ENCODE measurements at regions not wholly inside any gene's neighbourhood (a gene's known extent, or its start where the extent isn't known, plus 50 kb on each side); places are given as distances from the start of the nearest gene placed in this dataset.
"Not testable (repeated sequence)": the region's sequence is repeated elsewhere in the genome, so short reads cannot be mapped to it uniquely, and the experiment has no call there.

GRCh38 chr18:71322201-71322600 lies 1033.4 kb downstream of the SOCS6 start:
- no peaks in the 10 kb centered on the region for H3K36me3 ChIP-seq

DNA sequence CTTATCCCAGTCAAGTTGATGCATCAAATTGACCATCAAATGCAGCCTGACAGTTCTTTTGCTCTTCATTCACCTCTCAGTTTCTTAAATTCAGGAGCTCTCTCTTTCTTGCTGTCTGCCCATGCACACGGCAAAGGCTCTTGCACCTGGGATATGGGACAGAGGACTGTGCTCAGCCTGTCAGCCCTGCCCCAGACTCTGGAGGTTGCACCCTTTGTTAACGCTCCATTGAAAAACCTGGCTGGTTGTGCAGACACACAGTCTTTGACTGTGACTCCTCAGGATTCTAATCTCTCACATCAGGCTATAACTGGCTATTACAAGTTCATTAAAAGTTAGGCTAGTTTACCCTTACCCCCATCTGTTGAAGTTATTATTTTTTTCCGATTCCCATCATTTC lies 1032.5 kb downstream of the SOCS6 start:
- no peak for DNase-seq (ENCODE audit: low read depth in 1 of 2, low spot score in 2 of 2)
- H3K4me3 ChIP-seq: no peak overlapping the region

More at GRCh38 chr18:71322201-71322600, 1033.4 kb downstream of the SOCS6 start:
- H3K27ac ChIP-seq: no peak overlapping the region
- no peaks in the 10 kb centered on the region for H3K27me3 ChIP-seq (replicated peaks)
- H3K4me3 ChIP-seq: no peak overlapping the region
- DNase-seq (ENCODE audit: low read depth in 1 of 2, low spot score in 2 of 2): no peak
- no peaks in the 10 kb centered on the region for H3K4me1 ChIP-seq (replicated peaks)
- peaks cover 3% of the 10 kb centered on the region; the same call in 1 of the 2 replicates for H3K9me3 ChIP-seq (replicated peaks)

DNA sequence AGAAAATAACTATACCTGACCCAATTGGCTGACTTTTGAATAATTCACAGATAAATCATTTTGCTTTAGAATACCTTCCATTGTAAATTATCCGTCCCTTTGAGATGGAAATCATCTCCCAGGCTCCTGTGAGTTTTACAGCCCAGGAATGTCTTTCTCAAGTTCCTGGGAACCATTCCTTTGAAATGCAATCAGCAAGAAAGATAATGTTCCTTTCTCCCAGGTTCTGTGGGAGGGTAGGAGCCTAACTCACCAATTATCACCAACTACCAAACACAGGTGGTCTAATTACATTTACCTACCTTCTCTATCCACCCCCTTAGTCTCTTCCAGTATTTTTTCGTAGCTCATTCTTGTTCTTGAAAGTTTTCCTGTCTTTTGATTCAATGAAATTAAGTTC lies 1016.0 kb downstream of the SOCS6 start:
- DNase-seq (ENCODE audit: low read depth in 1 of 2, low spot score in 2 of 2): no peak
- no peak overlapping the region for H3K4me3 ChIP-seq
- H3K36me3 ChIP-seq: no peaks in the 10 kb centered on the region
- no peaks in the 10 kb centered on the region for H3K9me3 ChIP-seq (replicated peaks)
- H3K27me3 ChIP-seq (replicated peaks): no peaks in the 10 kb centered on the region
- no peak overlapping the region for H3K27ac ChIP-seq
- no peaks in the 10 kb centered on the region for H3K4me1 ChIP-seq (replicated peaks)

More for the DNA sequence above, 1032.5 kb downstream of the SOCS6 start:
- H3K4me1 ChIP-seq (replicated peaks): no peaks in the 10 kb centered on the region
- H3K36me3 ChIP-seq: no peaks in the 10 kb centered on the region
- H3K27ac ChIP-seq: no peak overlapping the region
- peaks cover 3% of the 10 kb centered on the region; the same call in 1 of the 2 replicates for H3K9me3 ChIP-seq (replicated peaks)
- H3K27me3 ChIP-seq (replicated peaks): no peaks in the 10 kb centered on the region

DNA sequence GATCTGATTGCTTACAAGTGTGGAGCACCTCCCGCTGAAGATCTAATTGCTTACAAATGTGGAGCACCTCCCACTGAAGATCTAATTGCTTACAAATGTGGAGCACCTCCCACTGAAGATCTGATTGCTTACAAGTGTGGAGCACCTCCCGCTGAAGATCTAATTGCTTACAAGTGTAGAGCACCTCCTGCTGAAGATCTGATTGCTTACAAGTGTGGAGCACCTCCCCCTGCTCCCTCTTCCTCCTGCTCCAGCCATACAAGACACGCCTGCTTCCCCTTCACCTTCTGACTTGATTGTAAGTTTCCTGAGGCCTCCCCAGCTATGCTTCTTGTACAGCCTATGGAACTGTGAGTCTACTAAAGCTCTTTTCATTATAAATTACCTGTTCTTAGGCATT lies 1014.9 kb downstream of the SOCS6 start:
- H3K4me3 ChIP-seq; H3K27me3 ChIP-seq (replicated peaks); H3K9me3 ChIP-seq (replicated peaks); H3K36me3 ChIP-seq; H3K27ac ChIP-seq; DNase-seq (ENCODE audit: low read depth in 1 of 2, low spot score in 2 of 2); H3K4me1 ChIP-seq (replicated peaks): not testable (repeated sequence)

GRCh38 chr18:71301596-71301995 lies 1012.8 kb downstream of the SOCS6 start:
- H3K27ac ChIP-seq: no peak overlapping the region
- H3K4me3 ChIP-seq: no peak overlapping the region
- no peaks in the 10 kb centered on the region for H3K4me1 ChIP-seq (replicated peaks)
- no peaks in the 10 kb centered on the region for H3K9me3 ChIP-seq (replicated peaks)
- no peaks in the 10 kb centered on the region for H3K27me3 ChIP-seq (replicated peaks)
- H3K36me3 ChIP-seq: no peaks in the 10 kb centered on the region
- DNase-seq (ENCODE audit: low read depth in 1 of 2, low spot score in 2 of 2): no peak

GRCh38 chr18:71294201-71294600 lies 1005.4 kb downstream of the SOCS6 start:
- H3K4me1 ChIP-seq (replicated peaks); H3K4me3 ChIP-seq; H3K36me3 ChIP-seq; H3K27ac ChIP-seq; H3K27me3 ChIP-seq (replicated peaks); DNase-seq (ENCODE audit: low read depth in 1 of 2, low spot score in 2 of 2); H3K9me3 ChIP-seq (replicated peaks): not testable (repeated sequence)

GRCh38 chr18:71293322-71293721 lies 1004.5 kb downstream of the SOCS6 start:
- no peak for DNase-seq (ENCODE audit: low read depth in 1 of 2, low spot score in 2 of 2)
- Histone ChIP-seq H3K9me3 (replicated peaks) (no peaks in the 10 kb centered on the region), H3K4me1 (replicated peaks) (no peaks in the 10 kb centered on the region)

GRCh38 chr18:71287268-71287667 lies 998.4 kb downstream of the SOCS6 start:
- Histone ChIP-seq H3K4me3 (no peak overlapping the region), H3K27ac (no peak overlapping the region), H3K9me3 (replicated peaks) (no peaks in the 10 kb centered on the region), H3K27me3 (replicated peaks) (no peaks in the 10 kb centered on the region), H3K36me3 (no peaks in the 10 kb centered on the region), H3K4me1 (replicated peaks) (no peaks in the 10 kb centered on the region)
- DNase-seq (ENCODE audit: low read depth in 1 of 2, low spot score in 2 of 2): no peak

More at GRCh38 chr18:71293322-71293721, 1004.5 kb downstream of the SOCS6 start:
- Histone ChIP-seq H3K36me3 (no peaks in the 10 kb centered on the region), H3K27ac (no peak overlapping the region), H3K4me3 (no peak overlapping the region), H3K27me3 (replicated peaks) (no peaks in the 10 kb centered on the region)

- Histone ChIP-seq H3K27ac (no peak overlapping the region), H3K36me3 (no peaks in the 10 kb centered on the region), H3K4me3 (no peak overlapping the region), H3K27me3 (replicated peaks) (no peaks in the 10 kb centered on the region), H3K9me3 (replicated peaks) (no peaks in the 10 kb centered on the region), H3K4me1 (replicated peaks) (no peaks in the 10 kb centered on the region)
- no peak for DNase-seq (ENCODE audit: low read depth in 1 of 2, low spot score in 2 of 2)
Observed at GRCh38 chr18:71252351-71252865, 963.6 kb downstream of the SOCS6 start.

DNA sequence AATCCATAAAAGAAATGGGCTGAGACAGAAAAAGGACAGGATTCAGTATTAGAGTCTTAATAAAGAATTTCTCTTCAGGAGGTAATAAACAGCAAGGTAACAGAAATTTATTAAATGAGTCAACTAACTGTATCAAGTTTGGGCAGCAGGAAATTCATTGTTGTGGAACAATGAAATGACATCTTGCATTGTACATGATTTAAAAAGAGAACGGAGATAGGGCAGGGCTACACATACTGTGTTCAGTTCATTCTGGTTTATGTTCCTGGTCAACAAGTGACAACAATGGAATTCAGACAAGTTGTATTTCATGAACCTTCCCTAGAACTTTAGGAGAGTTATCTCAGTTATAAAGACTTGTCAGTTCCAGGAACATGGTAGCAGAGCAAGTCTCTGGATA lies 961.3 kb downstream of the SOCS6 start:
- no peak for DNase-seq (ENCODE audit: low read depth in 1 of 2, low spot score in 2 of 2)
- Histone ChIP-seq H3K36me3 (no peaks in the 10 kb centered on the region), H3K27ac (no peak overlapping the region), H3K4me3 (no peak overlapping the region), H3K4me1 (replicated peaks) (no peaks in the 10 kb centered on the region), H3K9me3 (replicated peaks) (no peaks in the 10 kb centered on the region), H3K27me3 (replicated peaks) (no peaks in the 10 kb centered on the region)

DNA sequence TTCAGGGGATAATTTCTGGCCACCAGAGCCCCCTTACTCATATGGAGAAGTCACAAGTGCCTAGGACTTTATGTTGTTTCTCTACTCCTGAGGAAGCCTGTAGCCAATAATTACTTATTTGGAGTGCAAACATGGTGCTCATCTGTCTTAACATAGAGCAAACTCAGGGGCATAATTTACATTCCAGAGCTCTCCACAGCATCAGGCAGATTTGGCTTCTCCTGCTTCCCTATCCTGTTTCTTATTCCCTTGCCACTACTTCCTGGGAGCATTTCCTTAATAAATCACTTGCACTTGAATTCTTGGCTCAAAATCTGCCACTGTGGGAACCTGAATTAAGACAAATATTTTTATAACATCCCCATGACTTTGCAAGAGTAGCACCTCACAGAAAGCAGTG lies 960.9 kb downstream of the SOCS6 start:
- no peaks in the 10 kb centered on the region for H3K9me3 ChIP-seq (replicated peaks)
- H3K27me3 ChIP-seq (replicated peaks): no peaks in the 10 kb centered on the region
- no peak for DNase-seq (ENCODE audit: low read depth in 1 of 2, low spot score in 2 of 2)
- no peak overlapping the region for H3K27ac ChIP-seq
- H3K4me3 ChIP-seq: no peak overlapping the region
- H3K36me3 ChIP-seq: no peaks in the 10 kb centered on the region
- H3K4me1 ChIP-seq (replicated peaks): no peaks in the 10 kb centered on the region

GRCh38 chr18:71242981-71243380 lies 954.1 kb downstream of the SOCS6 start:
- H3K9me3 ChIP-seq (replicated peaks): no peaks in the 10 kb centered on the region; the same call in 1 of the 2 replicates
- no peaks in the 10 kb centered on the region for H3K4me1 ChIP-seq (replicated peaks)
- no peak overlapping the region for H3K4me3 ChIP-seq
- no peaks in the 10 kb centered on the region for H3K27me3 ChIP-seq (replicated peaks)
- no peaks in the 10 kb centered on the region for H3K36me3 ChIP-seq
- DNase-seq (ENCODE audit: low read depth in 1 of 2, low spot score in 2 of 2): no peak
- H3K27ac ChIP-seq: no peak overlapping the region

- Histone ChIP-seq H3K27me3 (replicated peaks) (no peaks in the 10 kb centered on the region), H3K36me3 (no peaks in the 10 kb centered on the region), H3K9me3 (replicated peaks) (no peaks in the 10 kb centered on the region; the same call in 1 of the 2 replicates), H3K4me3 (no peak overlapping the region), H3K27ac (no peak overlapping the region), H3K4me1 (replicated peaks) (no peaks in the 10 kb centered on the region)
- DNase-seq (ENCODE audit: low read depth in 1 of 2, low spot score in 2 of 2): no peak
Observed at GRCh38 chr18:71238974-71239624, 950.3 kb downstream of the SOCS6 start.

GRCh38 chr18:71237641-71238040 lies 948.8 kb downstream of the SOCS6 start:
- no peak for DNase-seq (ENCODE audit: low read depth in 1 of 2, low spot score in 2 of 2)
- H3K4me3 ChIP-seq: no peak overlapping the region
- H3K4me1 ChIP-seq (replicated peaks): no peaks in the 10 kb centered on the region
- no peaks in the 10 kb centered on the region for H3K36me3 ChIP-seq
- H3K27me3 ChIP-seq (replicated peaks): no peaks in the 10 kb centered on the region
- H3K27ac ChIP-seq: no peak overlapping the region
- H3K9me3 ChIP-seq (replicated peaks): no peaks in the 10 kb centered on the region

DNA sequence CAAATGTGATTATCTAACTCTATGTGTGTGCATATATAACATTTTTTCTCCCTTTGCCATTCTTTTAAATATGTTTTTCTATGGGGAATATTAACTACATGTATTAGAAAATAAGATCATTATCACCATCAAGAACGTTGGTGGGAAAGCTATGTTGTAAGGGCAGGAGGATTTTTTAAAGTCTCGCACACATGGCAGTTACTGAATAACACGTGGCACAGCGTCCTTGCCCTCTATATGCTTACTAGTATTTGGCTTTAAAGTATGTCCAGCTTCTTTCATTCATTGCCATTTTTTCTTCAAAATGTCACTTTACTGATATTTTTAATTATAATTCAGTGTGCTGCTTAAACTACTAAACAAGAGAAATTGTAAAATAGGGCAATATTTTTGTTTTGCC lies 944.3 kb downstream of the SOCS6 start:
- H3K27me3 ChIP-seq (replicated peaks): no peaks in the 10 kb centered on the region
- no peaks in the 10 kb centered on the region for H3K4me1 ChIP-seq (replicated peaks)
- H3K9me3 ChIP-seq (replicated peaks): no peaks in the 10 kb centered on the region
- no peaks in the 10 kb centered on the region for H3K36me3 ChIP-seq
- DNase-seq (ENCODE audit: low read depth in 1 of 2, low spot score in 2 of 2): no peak
- no peak overlapping the region for H3K4me3 ChIP-seq
- no peak overlapping the region for H3K27ac ChIP-seq
